Mucosa of descending colon (tissue), 3 donors: ENCODE measurements at regions not wholly inside any gene's neighbourhood (a gene's known extent, or its start where the extent isn't known, plus 50 kb on each side); places are given as distances from the start of the nearest gene placed in this dataset.
"Not testable (repeated sequence)": the region's sequence is repeated elsewhere in the genome, so short reads cannot be mapped to it uniquely, and the experiment has no call there.

ENCODE experiments used
- ATAC-seq: fragments of 200-7000 bp; cut with Tn5 transposase; one replicate; pipeline ENCODE4 v1.9.1; 2020; ENCODE audit warnings: mild to moderate bottlenecking, moderate library complexity
- DNase-seq, 3 donors: peaks; one replicate each; pipeline ENCODE4 v3.0.0-alpha.2; 2020
- H3K36me3 ChIP-seq: fragments of 200-600 bp; one replicate; pipeline ENCODE4 v1.8.0; 2021; ENCODE audit warnings: low read depth, mild to moderate bottlenecking
- H3K4me1 ChIP-seq: fragments of 200-600 bp; one replicate; pipeline ENCODE4 v1.8.0; 2021; ENCODE audit warnings: low read depth, mild to moderate bottlenecking
- H3K4me3 ChIP-seq: fragments of 200-600 bp; one replicate; pipeline ENCODE4 v1.8.0; 2021; ENCODE audit warnings: mild to moderate bottlenecking
- H3K9me3 ChIP-seq: fragments of 200-600 bp; one replicate; pipeline ENCODE4 v1.8.0; 2021; ENCODE audit warnings: mild to moderate bottlenecking
- intact Hi-C, 2 donors: fragments of 100-400 bp; cut with DNase I in 1 of 2; cut with micrococcal nuclease in 1 of 2; formaldehyde crosslinking; loops; one replicate each; pipeline versions ENCODE4 v1.11.0 to v1.11.1; 2022; cut with DNase I, micrococcal nuclease
- TF ChIP-seq, protein P1 (sequence below): fragments of 200-600 bp; IDR thresholded peaks from one replicate; pipeline ENCODE4 v1.8.0; 2022; ENCODE audit warnings: antibody characterized with exemption, mild to moderate bottlenecking
- donor health status: DM: no; HTN: no; CAD: no; lungs with moderate emphysema.
- donor health status: DM: no; HTN: no; CAD: no.
- donor health status: DM: no; HTN: yes; CAD: no.

DNA sequence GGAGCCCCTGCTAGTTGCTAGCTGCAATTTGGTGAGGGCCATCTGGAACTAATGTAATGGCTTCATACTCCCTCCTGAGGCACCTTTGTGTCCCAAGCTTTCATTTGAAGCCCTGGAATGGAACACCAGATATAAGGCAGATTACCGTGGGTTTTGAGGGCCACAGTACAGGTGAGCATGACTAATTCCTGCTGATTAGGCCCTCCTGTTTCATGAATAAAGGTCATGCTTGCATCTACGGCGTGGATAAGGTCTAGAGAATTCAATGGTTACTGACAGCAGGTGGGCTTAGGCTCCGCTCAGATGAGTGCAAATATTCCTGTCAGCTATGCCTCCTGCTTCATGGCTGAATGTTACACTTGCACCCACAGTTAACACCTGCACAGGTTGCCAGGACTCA lies 495.4 kb downstream of the NAP1L3 start:
- no peak for DNase-seq
- intact Hi-C loops = no loop called here
- Histone ChIP-seq H3K4me3 (no peak overlapping the region), H3K4me1 (no peaks in the 10 kb centered on the region), H3K36me3 (no peaks in the 10 kb centered on the region), H3K9me3 (peaks cover 3% of the 10 kb centered on the region)
- TF ChIP-seq, protein P1, sequence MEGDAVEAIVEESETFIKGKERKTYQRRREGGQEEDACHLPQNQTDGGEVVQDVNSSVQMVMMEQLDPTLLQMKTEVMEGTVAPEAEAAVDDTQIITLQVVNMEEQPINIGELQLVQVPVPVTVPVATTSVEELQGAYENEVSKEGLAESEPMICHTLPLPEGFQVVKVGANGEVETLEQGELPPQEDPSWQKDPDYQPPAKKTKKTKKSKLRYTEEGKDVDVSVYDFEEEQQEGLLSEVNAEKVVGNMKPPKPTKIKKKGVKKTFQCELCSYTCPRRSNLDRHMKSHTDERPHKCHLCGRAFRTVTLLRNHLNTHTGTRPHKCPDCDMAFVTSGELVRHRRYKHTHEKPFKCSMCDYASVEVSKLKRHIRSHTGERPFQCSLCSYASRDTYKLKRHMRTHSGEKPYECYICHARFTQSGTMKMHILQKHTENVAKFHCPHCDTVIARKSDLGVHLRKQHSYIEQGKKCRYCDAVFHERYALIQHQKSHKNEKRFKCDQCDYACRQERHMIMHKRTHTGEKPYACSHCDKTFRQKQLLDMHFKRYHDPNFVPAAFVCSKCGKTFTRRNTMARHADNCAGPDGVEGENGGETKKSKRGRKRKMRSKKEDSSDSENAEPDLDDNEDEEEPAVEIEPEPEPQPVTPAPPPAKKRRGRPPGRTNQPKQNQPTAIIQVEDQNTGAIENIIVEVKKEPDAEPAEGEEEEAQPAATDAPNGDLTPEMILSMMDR = no peak
- ATAC-seq = no peak

DNA sequence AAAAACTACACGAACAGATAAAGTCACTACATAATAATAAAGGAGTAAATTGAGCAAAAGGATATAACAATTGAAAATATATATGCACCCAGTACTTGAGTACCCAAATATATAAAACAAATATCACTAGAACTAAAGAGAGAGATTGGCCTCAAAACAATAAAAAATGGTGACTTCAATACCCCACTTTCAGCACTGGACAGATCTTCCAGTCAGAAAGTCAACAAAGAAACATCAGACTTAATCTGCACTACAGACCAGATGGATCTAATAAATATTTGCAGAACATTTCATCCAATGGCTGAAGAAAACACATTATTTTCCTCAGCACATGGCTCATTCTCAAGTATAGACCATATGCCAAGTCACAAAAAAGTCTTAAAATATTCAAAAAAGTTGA lies 503.6 kb downstream of the NAP1L3 start:
- DNase-seq (no peak), ATAC-seq (no peak)
- TF ChIP-seq, protein P1 = no peak
- no peak overlapping the region for H3K4me3 ChIP-seq
- intact Hi-C loops = no loop called here
- H3K9me3 ChIP-seq = no peaks in the 10 kb centered on the region
- H3K36me3 ChIP-seq = no peaks in the 10 kb centered on the region
- no peaks in the 10 kb centered on the region for H3K4me1 ChIP-seq

DNA sequence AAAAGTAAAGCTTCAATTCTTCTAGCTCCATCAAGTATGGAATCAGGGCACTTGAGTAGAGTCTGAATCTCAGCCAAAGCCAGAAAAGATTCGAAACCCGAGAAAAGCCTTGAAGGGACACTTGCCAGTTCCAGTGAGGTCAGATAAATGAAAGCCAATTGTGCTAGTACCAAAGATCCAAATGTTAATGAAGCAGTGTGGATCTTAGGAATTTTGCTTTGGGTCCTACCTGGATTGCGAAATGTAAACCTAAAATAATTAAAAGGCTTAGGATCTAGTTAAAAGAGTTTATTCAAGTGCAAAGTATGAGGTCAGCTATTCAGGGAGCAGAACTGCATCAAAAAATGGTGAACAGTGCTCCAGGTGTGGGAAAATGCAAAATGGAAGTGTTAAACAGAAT lies 552.6 kb downstream of the NAP1L3 start:
- no peaks in the 10 kb centered on the region for H3K4me1 ChIP-seq
- TF ChIP-seq, protein P1 = no peak
- DNase-seq (no peak), ATAC-seq (no peak)
- H3K36me3 ChIP-seq = no peaks in the 10 kb centered on the region
- no peaks in the 10 kb centered on the region for H3K9me3 ChIP-seq
- intact Hi-C loops = no loop called here
- no peak overlapping the region for H3K4me3 ChIP-seq

DNA sequence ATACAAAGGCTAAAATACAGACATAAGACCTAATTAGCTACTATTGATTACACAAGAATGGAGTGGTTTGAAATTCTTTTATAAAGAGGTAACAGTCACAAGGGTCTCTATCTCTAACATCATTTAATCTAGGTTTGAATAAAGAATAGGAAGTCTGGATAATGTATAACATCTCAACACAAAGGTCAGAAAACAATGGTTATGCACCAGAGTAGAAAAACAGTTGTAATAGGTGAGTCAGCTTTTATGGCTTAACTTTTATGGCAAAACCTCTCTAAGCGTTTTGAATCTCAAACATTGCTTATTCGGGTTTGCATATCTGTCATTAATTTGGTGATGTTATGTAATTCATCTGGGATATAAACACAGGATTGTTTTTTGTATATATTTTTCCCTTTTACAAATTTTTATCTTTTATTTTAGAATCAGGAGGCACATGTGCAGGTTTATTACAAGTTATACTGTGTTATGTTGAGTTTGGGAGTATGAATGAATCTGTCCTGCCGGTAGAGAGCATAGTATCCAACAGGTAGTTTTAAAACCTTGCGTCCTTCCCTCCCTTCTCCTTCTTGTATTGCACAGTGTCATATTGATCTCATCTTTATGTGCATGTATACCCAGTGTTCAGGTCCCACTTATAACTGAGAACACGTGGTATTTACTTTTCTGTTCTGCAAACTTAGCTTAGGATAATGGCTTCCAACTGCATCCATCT lies 569.9 kb downstream of the NAP1L3 start:
- H3K36me3 ChIP-seq, H3K4me3 ChIP-seq, H3K9me3 ChIP-seq, intact Hi-C loops, H3K4me1 ChIP-seq, DNase-seq: not testable (repeated sequence)
- ATAC-seq = peak; percentile 87

DNA sequence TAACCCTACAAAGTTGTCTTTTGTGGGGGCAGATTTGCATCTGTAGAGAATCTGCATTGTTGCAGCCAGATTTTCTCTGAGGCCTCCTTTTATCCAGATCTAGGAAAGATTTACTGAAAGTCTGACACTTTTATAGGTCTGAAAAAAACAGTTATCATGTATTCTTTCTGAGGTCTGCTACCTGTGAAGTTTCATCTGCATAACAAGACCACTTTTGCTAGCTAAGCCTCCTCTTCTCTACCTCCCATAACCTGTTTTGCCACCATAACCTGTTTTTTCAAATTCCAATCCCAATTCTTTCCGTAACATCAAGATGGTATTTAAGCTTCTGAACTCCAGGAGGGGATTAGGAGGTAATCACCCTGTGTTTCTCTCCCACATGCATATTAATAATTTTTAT lies 577.8 kb downstream of the NAP1L3 start:
- H3K4me1 ChIP-seq, ATAC-seq, intact Hi-C loops, DNase-seq, H3K36me3 ChIP-seq, H3K4me3 ChIP-seq, H3K9me3 ChIP-seq: not testable (repeated sequence)

DNA sequence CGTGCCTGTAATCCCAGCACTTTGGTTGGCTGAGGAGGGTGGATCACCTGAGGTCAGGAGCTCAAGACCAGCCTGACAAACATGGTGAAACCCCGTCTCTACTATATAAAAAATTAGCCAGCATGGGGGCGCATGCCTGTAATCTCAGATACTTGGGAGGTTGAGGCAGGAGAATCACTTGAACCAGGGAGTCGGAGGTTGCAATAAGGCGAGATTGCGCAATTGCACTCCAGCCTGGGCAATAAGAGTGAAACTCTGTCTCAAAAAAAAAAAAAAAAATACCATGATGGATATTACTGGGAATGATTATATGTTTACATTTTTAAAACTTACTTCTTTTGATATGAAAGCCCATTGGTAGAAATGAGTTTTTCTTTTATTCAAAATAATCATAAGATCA lies 594.5 kb downstream of the NAP1L3 start:
- ATAC-seq, H3K9me3 ChIP-seq, DNase-seq, H3K4me1 ChIP-seq, H3K4me3 ChIP-seq, intact Hi-C loops, H3K36me3 ChIP-seq: not testable (repeated sequence)

DNA sequence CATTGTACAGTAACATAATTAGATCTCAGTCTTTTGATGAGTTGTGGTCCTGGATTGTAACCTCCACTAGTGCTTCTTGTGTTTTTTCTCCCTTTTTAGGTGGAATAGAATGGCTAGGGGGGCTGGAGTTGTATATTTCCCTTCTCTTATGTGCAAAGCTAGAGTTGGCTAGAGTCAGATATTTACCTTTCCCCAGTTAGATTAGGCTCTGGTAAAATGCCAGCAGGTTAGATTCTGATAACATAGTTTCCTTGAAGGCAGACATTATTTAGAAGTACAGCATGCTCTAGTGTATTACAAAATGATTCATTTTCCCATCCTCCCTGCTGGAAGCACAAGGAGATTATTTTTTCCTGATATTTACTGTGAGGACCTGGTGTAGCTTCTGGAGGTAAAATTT lies 618.1 kb downstream of the NAP1L3 start:
- DNase-seq, H3K36me3 ChIP-seq, H3K9me3 ChIP-seq, intact Hi-C loops, H3K4me1 ChIP-seq, H3K4me3 ChIP-seq, ATAC-seq: not testable (repeated sequence)

DNA sequence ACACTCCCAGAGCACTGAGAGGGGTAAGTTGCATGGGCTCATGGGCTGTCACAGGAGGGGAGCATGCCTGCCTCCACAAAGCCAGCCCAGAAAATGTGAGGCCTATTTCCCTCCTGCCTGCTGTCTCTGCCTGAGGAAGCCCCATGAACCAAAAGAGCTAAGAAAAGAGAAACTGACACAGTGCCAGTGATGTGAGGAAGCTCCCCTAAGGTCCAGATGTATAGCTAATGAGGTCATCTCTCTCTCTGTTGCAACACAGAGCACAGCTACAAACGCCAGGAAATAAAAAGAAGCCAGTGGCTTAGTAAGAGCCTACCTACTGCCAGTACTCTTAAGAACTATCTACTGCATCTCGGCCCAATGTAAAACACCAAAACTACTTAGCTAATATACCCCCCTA lies 653.5 kb downstream of the NAP1L3 start:
- ATAC-seq, intact Hi-C loops, H3K9me3 ChIP-seq, H3K4me1 ChIP-seq, H3K36me3 ChIP-seq, DNase-seq, H3K4me3 ChIP-seq: not testable (repeated sequence)

DNA sequence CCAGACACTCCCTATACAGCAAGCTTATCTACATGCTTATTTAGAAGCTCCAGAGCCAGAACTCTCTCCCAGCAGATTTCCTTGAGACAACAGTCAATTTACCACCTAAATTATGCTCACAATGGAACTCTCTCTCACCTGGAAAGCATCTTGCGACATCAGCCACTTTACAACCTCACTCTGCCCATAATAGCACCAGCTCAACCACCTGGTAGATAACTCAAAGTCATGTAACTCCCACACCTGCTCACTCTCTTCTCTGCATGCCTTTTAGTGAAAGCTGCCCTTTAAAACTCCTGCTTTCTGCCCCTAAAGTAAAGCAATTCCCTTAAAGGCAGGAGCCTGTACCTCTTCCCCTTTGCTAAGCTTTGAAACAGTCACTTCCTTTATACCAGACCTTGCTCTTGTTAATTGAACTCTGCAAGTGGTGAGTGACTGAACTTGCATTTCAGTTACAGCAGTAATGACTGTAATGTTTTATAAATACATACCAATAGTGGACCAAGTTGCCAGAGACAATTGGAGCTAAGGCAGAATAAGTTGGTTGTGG lies 658.8 kb downstream of the NAP1L3 start:
- intact Hi-C loops, H3K36me3 ChIP-seq, H3K9me3 ChIP-seq, H3K4me1 ChIP-seq, H3K4me3 ChIP-seq: not testable (repeated sequence)
- DNase-seq (peak in 1 of 3 donors; percentile 4), ATAC-seq (peak; percentile 81)
